ENCODE measurements at regions not wholly inside any gene's neighbourhood (a gene's known extent, or its start where the extent isn't known, plus 50 kb on each side); places are given as distances from the start of the nearest gene placed in this dataset.

DNA sequence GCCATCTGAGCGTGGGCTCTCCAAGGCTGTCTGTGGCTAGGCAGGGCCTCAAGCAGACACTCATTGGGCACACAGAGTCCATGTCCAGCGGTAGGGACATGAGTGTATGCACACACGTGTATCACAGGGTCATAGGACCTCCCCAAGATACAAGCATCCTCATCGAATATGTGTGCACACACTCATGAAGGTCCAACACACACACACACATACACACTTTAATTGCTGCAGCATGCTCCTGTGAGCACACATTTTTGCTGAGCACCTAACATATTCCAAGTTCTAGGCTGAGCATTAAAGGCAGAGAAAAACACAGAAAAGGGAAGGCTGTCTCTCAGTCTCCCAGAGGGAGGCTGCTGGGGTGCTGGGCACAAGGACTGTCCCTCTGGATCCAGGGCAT is 59.3 kb upstream of the TBX3 start:
- no peak for TF ChIP-seq CTCF (conservative IDR thresholded peaks at IDR 0.05; ENCODE audit: low read length)
- no peak for TF ChIP-seq EZH2phosphoT487 (IDR thresholded peaks at IDR 0.05; ENCODE audit: borderline replicate concordance)

Measured in Loucy (cell line).